A549 (cell line): ENCODE measurements at regions not wholly inside any gene's neighbourhood (a gene's known extent, or its start where the extent isn't known, plus 50 kb on each side); places are given as distances from the start of the nearest gene placed in this dataset.

ENCODE experiments used
- ATAC-seq, 2 experiments: fragments of 200-7000 bp in 1 of 2; fragments of >200 bp in 1 of 2; cut with Nextera tagmentation in 1 of 2; cut with Tn5 transposase in 1 of 2; 3 replicates each; pipeline versions ENCODE4 v1.8.0 to v1.9.1; 2018 to 2020; ENCODE audit warnings: mild to moderate bottlenecking in 1 of 2, moderate library complexity in 1 of 2
- CTCF ChIA-PET: fragments of 300-600 bp; sonication (Branson Sonifier 250); formaldehyde crosslinking; extraction: SDS; loops from one replicate; lab custom pipeline; 2021; ENCODE audit warnings: antibody characterized with exemption, inconsistent platforms; lab: Yijun Ruan, JAX
- POLR2A ChIA-PET: fragments of 350-600 bp; formaldehyde crosslinking; extraction: SDS; loops from one replicate; lab custom pipeline; 2021; ENCODE audit warnings: antibody characterized with exemption, inconsistent platforms; lab: Yijun Ruan, JAX
- DNase-seq, 2 experiments: peaks; one replicate each; pipeline versions ENCODE4 v3.0.0 to v3.0.0-alpha.2; 2011 to 2016; ENCODE audit warnings: low read depth in 1 of 2, low spot score in 1 of 2
- FAIRE-seq: peaks from 2 replicates; lab custom pipeline; 2011; peaks lifted over from hg19 to GRCh38; lab: Jason Lieb, UNC
- H3K27ac ChIP-seq, 2 experiments: fragments of >200 bp; sonication (Bioruptor Twin); formaldehyde crosslinking; 3 replicates each; pipeline ENCODE4 v1.5.1; 2016 to 2017
- H3K4me1 ChIP-seq: fragments of >200 bp; sonication (Bioruptor Twin); formaldehyde crosslinking; 3 replicates; pipeline ENCODE4 v1.6.1; 2016
- H3K4me2 ChIP-seq: fragments of >200 bp; sonication (Bioruptor Twin); formaldehyde crosslinking; 3 replicates; pipeline ENCODE4 v1.6.1; 2016
- H3K4me3 ChIP-seq: fragments of >200 bp; sonication (Bioruptor Twin); formaldehyde crosslinking; 3 replicates; pipeline ENCODE4 v1.5.1; 2016
- H3K9me3 ChIP-seq: fragments of >200 bp; sonication (Bioruptor Twin); formaldehyde crosslinking; 3 replicates; pipeline ENCODE4 v1.6.1; 2016
- BCL3 ChIP-seq: fragments of >200 bp; sonication (Bioruptor Twin); formaldehyde crosslinking; IDR thresholded peaks from 3 replicates; pipeline ENCODE4 v1.6.1; 2016
- CBX8 ChIP-seq: fragments of 200-600 bp; sonication (generic); IDR thresholded peaks from 2 replicates; pipeline ENCODE4 v1.6.1; 2016
- CEBPB ChIP-seq, 2 experiments: fragments of >200 bp in 1 of 2; sonication (Bioruptor Twin) in 1 of 2; formaldehyde crosslinking in 1 of 2; IDR thresholded peaks; 2 replicates each; pipeline ENCODE4 v1.6.1; 2012 to 2016
- E2F6 ChIP-seq: IDR thresholded peaks from 2 replicates; pipeline ENCODE4 v1.6.1; 2012; ENCODE audit warnings: low read depth, borderline replicate concordance
- EHF ChIP-seq: fragments of 250-450 bp; sonication (Bioruptor Pico); IDR thresholded peaks from 2 replicates; pipeline ENCODE4 v1.5.0; 2020; ENCODE audit warnings: mild to moderate bottlenecking
- EP300 ChIP-seq, 2 experiments: fragments of >200 bp; sonication (Bioruptor Twin); formaldehyde crosslinking; IDR thresholded peaks; 2 replicates in 1 of 2; 3 replicates in 1 of 2; pipeline ENCODE4 v1.6.1; 2016 to 2017
- GATA3 ChIP-seq: IDR thresholded peaks from 2 replicates; pipeline ENCODE4 v1.6.1; 2012; ENCODE audit warnings: borderline replicate concordance
- HEYL ChIP-seq: fragments of 250-450 bp; sonication (Bioruptor Pico); IDR thresholded peaks from 2 replicates; pipeline ENCODE4 v1.8.0; 2021; ENCODE audit warnings: mild to moderate bottlenecking, moderate library complexity
- HMGXB4 ChIP-seq: fragments of 250-450 bp; sonication (Bioruptor Pico); IDR thresholded peaks from 2 replicates; pipeline ENCODE4 v1.5.0; 2021; ENCODE audit warnings: mild to moderate bottlenecking, moderate library complexity, borderline replicate concordance
- HOXB5 ChIP-seq: fragments of 250-450 bp; sonication (Bioruptor Pico); IDR thresholded peaks from 2 replicates; pipeline ENCODE4 v1.5.0; 2020; ENCODE audit warnings: mild to moderate bottlenecking, moderate library complexity
- KDM1A ChIP-seq: fragments of 200-600 bp; sonication (generic); IDR thresholded peaks from 2 replicates; pipeline ENCODE4 v1.6.1; 2016; ENCODE audit warnings: low read depth, mild to moderate bottlenecking
- NFE2L2 ChIP-seq: fragments of 150-350 bp; conservative IDR thresholded peaks from 2 replicates; pipeline ENCODE4 v1.6.1; 2014; ENCODE audit warnings: low read length
- NPAS2 ChIP-seq: fragments of 250-450 bp; sonication (Bioruptor Pico); IDR thresholded peaks from 2 replicates; pipeline ENCODE4 v1.8.0; 2022; ENCODE audit warnings: mild to moderate bottlenecking, moderate library complexity, borderline replicate concordance
- POLR2A ChIP-seq: IDR thresholded peaks from 2 replicates; pipeline ENCODE4 v1.6.1; 2012; ENCODE audit warnings: mild to moderate bottlenecking, low read length
- RCOR1 ChIP-seq: fragments of 150-350 bp; IDR thresholded peaks from 2 replicates; pipeline ENCODE4 v1.6.1; 2014; ENCODE audit warnings: antibody characterized with exemption, low read length, low read depth
- RNF2 ChIP-seq: fragments of 200-600 bp; sonication (generic); IDR thresholded peaks from 2 replicates; pipeline ENCODE4 v1.6.1; 2016; ENCODE audit warnings: low read depth, mild to moderate bottlenecking, antibody characterized with exemption, moderate library complexity, borderline replicate concordance
- SREBF2 ChIP-seq: fragments of 450-650 bp; IDR thresholded peaks from 2 replicates; pipeline ENCODE4 v1.6.1; 2014; ENCODE audit warnings: mild to moderate bottlenecking, moderate library complexity
- ZC3H11A ChIP-seq: fragments of 450-650 bp; IDR thresholded peaks from 2 replicates; pipeline ENCODE4 v1.6.1; 2014; ENCODE audit warnings: antibody characterized with exemption, mild to moderate bottlenecking
- WGBS: methylation state at CpG from one replicate; pipeline ENCODE4 v1.1.6; 2017; ENCODE audit errors: missing lambda C conversion rate; 5-methylcytosine and 5-hydroxymethylcytosine counted together
- TF ChIP-seq, protein P1 (sequence below): fragments of 450-650 bp; IDR thresholded peaks from 2 replicates; pipeline ENCODE4 v1.6.1; 2014; ENCODE audit warnings: antibody characterized with exemption
- TF ChIP-seq, protein P2 (sequence below): fragments of 250-450 bp; sonication (Bioruptor Pico); IDR thresholded peaks from 2 replicates; pipeline ENCODE4 v1.5.0; 2020; ENCODE audit warnings: low read depth, mild to moderate bottlenecking, moderate library complexity
- TF ChIP-seq, protein P3 (sequence below): IDR thresholded peaks from 2 replicates; pipeline ENCODE4 v1.6.1; 2012
- TF ChIP-seq, protein P4 (sequence below): fragments of 150-350 bp; IDR thresholded peaks from 2 replicates; pipeline ENCODE4 v1.6.1; 2014; ENCODE audit warnings: low read depth, mild to moderate bottlenecking, low read length

GRCh38 chr17:69921046-69921445 is 154.0 kb upstream of the KCNJ16 start:
- ATAC-seq (no peak), FAIRE-seq (no peak), DNase-seq (no peak)
- no peaks in the 10 kb centered on the region for H3K9me3 ChIP-seq
- ChIA-PET POLR2A (no interaction called here), CTCF (interaction anchor here (0.9 to 1.4 kb wide), 2 partner anchors 9 to 15 kb away, joined by 3 to 4 read pairs; no protein-coding TSS in a partner anchor)
- H3K4me3 ChIP-seq: no peak overlapping the region
- H3K27ac ChIP-seq: no peak overlapping the region
- WGBS: 49% methylated on average over 1 of the region's 1 CpG
- TF ChIP-seq ZC3H11A (no peak), CEBPB (IDR thresholded peaks at IDR 0.05) (no peak), RCOR1 (no peak)
- H3K4me2 ChIP-seq: no peak overlapping the region
- H3K4me1 ChIP-seq: no peaks in the 10 kb centered on the region

DNA sequence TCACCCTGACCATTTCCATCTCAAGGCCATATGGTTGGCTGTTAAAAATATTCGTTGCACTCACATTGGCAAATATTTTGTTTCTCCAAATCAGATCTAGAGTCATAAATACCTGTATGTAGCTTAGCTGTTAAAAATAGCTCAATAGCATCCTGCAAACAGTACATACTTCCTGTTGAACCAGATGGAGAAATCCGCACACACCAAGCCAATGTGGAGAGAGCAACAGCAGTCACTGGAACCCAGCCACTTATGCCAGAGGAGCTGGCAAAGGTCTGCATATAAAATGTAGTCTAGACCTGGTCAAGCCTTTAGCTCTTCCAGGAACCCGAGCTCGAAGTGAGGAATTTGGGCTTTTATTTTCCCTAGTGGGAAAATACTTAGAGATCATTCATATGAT is 146.4 kb upstream of the KCNJ16 start:
- ChIA-PET POLR2A (no interaction called here), CTCF (no interaction called here)
- Histone ChIP-seq H3K9me3 (0 out of 3 replicates have a peak, but pooled peaks cover 3% of the 10 kb centered on the region), H3K4me1 (no peaks in the 10 kb centered on the region), H3K27ac (no peak overlapping the region), H3K4me2 (no peak overlapping the region), H3K4me3 (no peak overlapping the region)
- DNase-seq (no peak), FAIRE-seq (no peak), ATAC-seq (no peak)
- 33% methylated on average over 4 of the region's 4 CpGs for WGBS
- TF ChIP-seq NPAS2 (CRISPR knock-in tag) (no peak), NFE2L2 (no peak), EHF (CRISPR knock-in tag) (no peak), POLR2A (no peak), EP300 (IDR thresholded peaks at IDR 0.05) (no peak), RNF2 (no peak), ZC3H11A (no peak), GATA3 (no peak), SREBF2 (no peak), KDM1A (no peak), CBX8 (no peak), HEYL (CRISPR knock-in tag) (no peak), RCOR1 (no peak), HOXB5 (CRISPR knock-in tag) (no peak)
- TF ChIP-seq, protein P1, sequence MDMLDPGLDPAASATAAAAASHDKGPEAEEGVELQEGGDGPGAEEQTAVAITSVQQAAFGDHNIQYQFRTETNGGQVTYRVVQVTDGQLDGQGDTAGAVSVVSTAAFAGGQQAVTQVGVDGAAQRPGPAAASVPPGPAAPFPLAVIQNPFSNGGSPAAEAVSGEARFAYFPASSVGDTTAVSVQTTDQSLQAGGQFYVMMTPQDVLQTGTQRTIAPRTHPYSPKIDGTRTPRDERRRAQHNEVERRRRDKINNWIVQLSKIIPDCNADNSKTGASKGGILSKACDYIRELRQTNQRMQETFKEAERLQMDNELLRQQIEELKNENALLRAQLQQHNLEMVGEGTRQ: no peak
- TF ChIP-seq, protein P2, sequence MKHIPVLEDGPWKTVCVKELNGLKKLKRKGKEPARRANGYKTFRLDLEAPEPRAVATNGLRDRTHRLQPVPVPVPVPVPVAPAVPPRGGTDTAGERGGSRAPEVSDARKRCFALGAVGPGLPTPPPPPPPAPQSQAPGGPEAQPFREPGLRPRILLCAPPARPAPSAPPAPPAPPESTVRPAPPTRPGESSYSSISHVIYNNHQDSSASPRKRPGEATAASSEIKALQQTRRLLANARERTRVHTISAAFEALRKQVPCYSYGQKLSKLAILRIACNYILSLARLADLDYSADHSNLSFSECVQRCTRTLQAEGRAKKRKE (CRISPR knock-in tag): no peak

DNA sequence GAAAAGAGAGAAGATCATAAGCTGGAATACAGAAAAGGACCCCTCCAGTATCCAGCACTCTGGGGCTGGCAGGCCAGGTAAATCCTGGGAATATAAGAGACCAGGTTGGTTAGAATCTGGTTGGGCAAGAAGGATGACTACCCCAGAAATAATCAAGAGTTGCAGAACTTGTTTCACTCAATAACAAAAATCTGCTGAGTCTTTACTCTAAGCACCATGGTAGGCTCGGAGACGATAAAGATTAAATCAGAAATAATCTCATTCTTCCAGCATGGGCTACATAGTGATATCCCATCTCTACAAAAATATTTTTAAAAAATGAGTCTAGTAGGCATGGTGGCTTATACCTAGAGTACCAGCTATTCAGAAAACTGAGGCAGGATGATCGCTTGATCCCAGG is 138.0 kb upstream of the KCNJ16 start:
- no peak for DNase-seq
- FAIRE-seq: no peak
- WGBS: 62% methylated on average over 3 of the region's 3 CpGs
- no peak for ATAC-seq
- ChIA-PET POLR2A (no interaction called here), CTCF (interaction anchor here (1.3 to 1.6 kb wide), 2 partner anchors 16 to 330 kb away, joined by 3 to 4 read pairs; no protein-coding TSS in a partner anchor)
- Histone ChIP-seq H3K9me3 (no peaks in the 10 kb centered on the region), H3K4me3 (no peak overlapping the region), H3K4me2 (no peak overlapping the region), H3K4me1 (no peaks in the 10 kb centered on the region), H3K27ac (no peak overlapping the region)
- TF ChIP-seq HMGXB4 (no peak), CBX8 (no peak)
- TF ChIP-seq, protein P3, sequence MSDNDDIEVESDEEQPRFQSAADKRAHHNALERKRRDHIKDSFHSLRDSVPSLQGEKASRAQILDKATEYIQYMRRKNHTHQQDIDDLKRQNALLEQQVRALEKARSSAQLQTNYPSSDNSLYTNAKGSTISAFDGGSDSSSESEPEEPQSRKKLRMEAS: no peak

DNA sequence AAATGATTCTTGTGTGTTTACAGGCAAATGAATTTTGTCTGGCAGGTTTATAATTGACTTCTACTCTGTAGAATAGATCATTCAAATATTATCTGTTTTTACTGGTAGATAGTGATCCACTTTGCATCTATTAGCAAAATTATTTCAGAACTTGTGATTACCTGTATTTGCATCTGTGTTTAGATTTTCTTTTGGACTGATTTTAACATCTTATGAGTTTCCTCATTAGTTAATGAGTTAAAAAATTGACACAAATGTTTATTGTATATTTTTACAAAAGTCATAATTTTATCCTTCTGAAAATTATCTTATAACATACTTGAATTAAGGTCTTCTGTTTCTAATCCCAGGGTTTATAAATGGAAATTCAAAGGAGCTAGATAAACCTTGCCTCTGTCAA is 132.0 kb upstream of the KCNJ16 start:
- Histone ChIP-seq H3K27ac (no peak overlapping the region), H3K4me2 (no peak overlapping the region), H3K4me3 (no peak overlapping the region)
- DNase-seq (no peak), ATAC-seq (no peak)
- CTCF ChIA-PET: no interaction called here
- TF ChIP-seq E2F6 (no peak), BCL3 (no peak), SREBF2 (no peak), HOXB5 (CRISPR knock-in tag) (no peak)
- TF ChIP-seq, protein P4, sequence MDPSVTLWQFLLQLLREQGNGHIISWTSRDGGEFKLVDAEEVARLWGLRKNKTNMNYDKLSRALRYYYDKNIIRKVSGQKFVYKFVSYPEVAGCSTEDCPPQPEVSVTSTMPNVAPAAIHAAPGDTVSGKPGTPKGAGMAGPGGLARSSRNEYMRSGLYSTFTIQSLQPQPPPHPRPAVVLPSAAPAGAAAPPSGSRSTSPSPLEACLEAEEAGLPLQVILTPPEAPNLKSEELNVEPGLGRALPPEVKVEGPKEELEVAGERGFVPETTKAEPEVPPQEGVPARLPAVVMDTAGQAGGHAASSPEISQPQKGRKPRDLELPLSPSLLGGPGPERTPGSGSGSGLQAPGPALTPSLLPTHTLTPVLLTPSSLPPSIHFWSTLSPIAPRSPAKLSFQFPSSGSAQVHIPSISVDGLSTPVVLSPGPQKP: no peak
- TF ChIP-seq, all 56 proteins: peak for 0
- FAIRE-seq: no peak
- Histone ChIP-seq H3K9me3 (no peaks in the 10 kb centered on the region), H3K4me1 (no peaks in the 10 kb centered on the region)
- POLR2A ChIA-PET: no interaction called here
